ENCODE measurements at regions not wholly inside any gene's neighbourhood (a gene's known extent, or its start where the extent isn't known, plus 50 kb on each side); places are given as distances from the start of the nearest gene placed in this dataset.
"Not testable (repeated sequence)": the region's sequence is repeated elsewhere in the genome, so short reads cannot be mapped to it uniquely, and the experiment has no call there.

DNA sequence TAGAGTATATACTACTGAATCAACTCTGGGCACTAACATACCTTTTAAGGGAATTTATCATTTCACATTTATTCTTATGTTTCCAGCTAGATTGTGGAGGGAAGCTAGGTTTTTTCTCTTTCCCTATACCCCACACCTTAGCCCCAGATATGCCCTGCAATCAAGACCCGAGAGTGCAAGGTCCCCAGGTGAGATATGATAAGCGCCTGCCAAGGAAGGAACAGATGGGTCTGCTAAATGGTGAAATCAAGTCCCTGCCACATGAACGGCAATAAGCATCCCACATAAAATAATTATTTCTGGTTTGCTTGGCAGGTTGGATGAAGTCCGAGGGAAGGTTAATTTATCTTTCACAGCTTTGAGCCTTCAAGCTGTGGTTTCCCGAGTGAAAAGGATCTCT, 195.5 kb downstream of the TOX3 start:
- DNase-seq (ENCODE audit: low read depth), result no peak
- no peak for TF ChIP-seq CTCF (IDR thresholded peaks at IDR 0.05; ENCODE audit: insufficient read depth, low read depth, low read length)
- no peak overlapping the region for H3K4me3 ChIP-seq (ENCODE audit: low read depth, low read length)

GRCh38 chr16:52350031-52350642, 196.8 kb downstream of the TOX3 start:
- no peak for DNase-seq (ENCODE audit: low read depth)
- no peak for TF ChIP-seq CTCF (IDR thresholded peaks at IDR 0.05; ENCODE audit: insufficient read depth, low read depth, low read length)
- no peak overlapping the region for H3K4me3 ChIP-seq (ENCODE audit: low read depth, low read length)

- H3K4me3 ChIP-seq (ENCODE audit: low read depth, low read length), result no peak overlapping the region
- TF ChIP-seq CTCF (IDR thresholded peaks at IDR 0.05; ENCODE audit: insufficient read depth, low read depth, low read length), result no peak
- no peak for DNase-seq (ENCODE audit: low read depth)
Measured at GRCh38 chr16:52346709-52347108, 200.2 kb downstream of the TOX3 start.

GRCh38 chr16:52333673-52334072, 213.3 kb downstream of the TOX3 start:
- not testable (repeated sequence) for DNase-seq (ENCODE audit: low read depth); H3K4me3 ChIP-seq (ENCODE audit: low read depth, low read length)

GRCh38 chr16:52320930-52321439, 226.0 kb downstream of the TOX3 start:
- no peak overlapping the region for H3K4me3 ChIP-seq (ENCODE audit: low read depth, low read length)
- DNase-seq (ENCODE audit: low read depth), result no peak
- no peak for TF ChIP-seq CTCF (IDR thresholded peaks at IDR 0.05; ENCODE audit: insufficient read depth, low read depth, low read length)

GRCh38 chr16:52318302-52319009, 228.5 kb downstream of the TOX3 start:
- DNase-seq (ENCODE audit: low read depth), result no peak
- no peak overlapping the region for H3K4me3 ChIP-seq (ENCODE audit: low read depth, low read length)
- no peak for TF ChIP-seq CTCF (IDR thresholded peaks at IDR 0.05; ENCODE audit: insufficient read depth, low read depth, low read length)

- DNase-seq (ENCODE audit: low read depth), result no peak
- no peak for TF ChIP-seq CTCF (IDR thresholded peaks at IDR 0.05; ENCODE audit: insufficient read depth, low read depth, low read length)
- no peak overlapping the region for H3K4me3 ChIP-seq (ENCODE audit: low read depth, low read length)
Measured at GRCh38 chr16:52316241-52316640, 230.7 kb downstream of the TOX3 start.
